ENCODE measurements at regions not wholly inside any gene's neighbourhood (a gene's known extent, or its start where the extent isn't known, plus 50 kb on each side); places are given as distances from the start of the nearest gene placed in this dataset.

DNA sequence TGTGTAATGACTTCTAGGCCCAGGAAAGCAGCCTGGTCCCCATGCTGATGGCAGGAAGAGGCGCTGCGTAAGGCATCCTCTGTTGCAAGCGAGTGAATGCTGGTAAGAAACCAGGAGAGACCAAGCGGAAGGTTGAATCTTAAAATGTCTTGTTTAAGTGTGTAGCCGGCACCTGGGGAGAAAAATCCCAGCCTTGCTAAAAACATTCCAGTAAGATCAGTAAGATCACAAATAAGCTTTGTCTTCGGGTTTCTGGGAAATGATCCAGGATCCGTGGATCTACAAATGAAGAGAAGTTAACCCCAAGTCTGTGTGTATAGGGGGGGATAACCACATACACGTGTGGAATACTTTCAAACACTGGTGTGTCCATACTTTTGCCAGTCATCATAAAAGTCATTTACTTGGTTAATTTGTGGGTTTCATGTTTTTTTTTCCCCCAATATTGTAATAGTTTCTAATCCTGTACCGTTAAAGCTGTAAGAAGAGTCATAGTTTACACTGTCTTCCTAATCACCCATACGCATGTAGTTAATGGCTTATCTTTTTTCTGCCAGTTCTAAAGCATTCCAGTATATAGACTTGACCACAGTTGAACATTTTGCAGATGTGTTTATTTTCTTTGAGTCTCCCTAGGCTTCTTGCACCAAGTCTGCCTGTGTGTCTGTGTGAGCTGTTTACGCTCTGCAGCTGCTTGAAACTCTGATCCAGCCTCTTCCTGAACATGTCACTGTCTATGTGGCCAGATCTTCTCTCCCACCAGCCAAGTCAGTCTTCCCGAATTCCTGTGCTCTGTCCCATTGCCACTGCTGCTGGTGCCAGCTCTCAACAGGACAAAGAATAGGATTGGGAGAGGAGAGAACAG, 135.9 kb upstream of the ARL4C start:
- H3K4me1 ChIP-seq = no peaks in the 10 kb centered on the region
- H3K4me3 ChIP-seq = no peak overlapping the region
- intact Hi-C loops (cut with DNase I; ENCODE audit: low total_unique reads) (no loop called here), in situ Hi-C loops (cut with MboI; ENCODE audit: low sequenced_read_pairs in 4 of 4) (no loop called here)
- peaks cover 0 to 10% (median 6%) of the 10 kb centered on the region in 3 donors for H3K27me3 ChIP-seq
- no peak for TF ChIP-seq CTCF (IDR thresholded peaks at IDR 0.05 in 4 of 5, conservative IDR thresholded peaks at IDR 0.05 in 1 of 5)
- H3K9me3 ChIP-seq = no peaks in the 10 kb centered on the region
- ATAC-seq (no peak), DNase-seq (no peak)
- H3K36me3 ChIP-seq = no peaks in the 10 kb centered on the region
- H3K27ac ChIP-seq = no peak overlapping the region

- in situ Hi-C loops (cut with MboI; ENCODE audit: low sequenced_read_pairs in 4 of 4) (no loop called here), intact Hi-C loops (cut with DNase I; ENCODE audit: low total_unique reads) (no loop called here)
- Histone ChIP-seq H3K27ac (no peak overlapping the region), H3K4me3 (no peak overlapping the region), H3K9me3 (no peaks in the 10 kb centered on the region), H3K27me3 (peaks cover 0 to 10% (median 6%) of the 10 kb centered on the region in 3 donors), H3K4me1 (no peaks in the 10 kb centered on the region), H3K36me3 (no peaks in the 10 kb centered on the region)
- TF ChIP-seq POLR2A (IDR thresholded peaks at IDR 0.05) (no peak), CTCF (IDR thresholded peaks at IDR 0.05 in 4 of 5, conservative IDR thresholded peaks at IDR 0.05 in 1 of 5) (no peak)
- no peak for ATAC-seq
- DNase-seq = no peak
Observed at GRCh38 chr2:234631646-234632514, 135.0 kb upstream of the ARL4C start.

DNA sequence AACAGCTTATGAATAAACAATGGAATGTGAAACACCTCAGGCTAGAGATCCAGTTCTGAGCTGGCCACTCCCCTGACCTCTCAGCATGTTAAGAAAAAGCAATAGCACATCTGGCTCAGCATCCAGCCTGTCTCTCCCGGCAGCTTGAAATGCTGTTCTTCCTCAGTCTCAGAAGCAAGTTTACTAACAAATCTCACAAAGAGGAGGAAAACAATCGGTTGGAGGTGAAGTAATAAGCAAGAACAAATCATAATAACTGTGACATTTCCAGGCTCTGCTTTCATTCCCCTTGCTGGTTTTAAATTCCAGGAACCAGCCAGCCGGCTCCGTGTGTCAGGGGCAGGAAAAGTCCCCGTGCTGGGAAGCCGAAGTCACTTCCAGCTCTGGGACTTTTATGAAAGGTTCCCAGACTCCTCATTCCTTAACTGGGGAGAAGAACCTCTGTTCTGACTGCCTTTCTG, 133.9 kb upstream of the ARL4C start:
- intact Hi-C loops (cut with DNase I; ENCODE audit: low total_unique reads) = no loop called here
- in situ Hi-C loops (cut with MboI; ENCODE audit: low sequenced_read_pairs in 4 of 4) = no loop called here
- no peak overlapping the region for H3K4me3 ChIP-seq

DNA sequence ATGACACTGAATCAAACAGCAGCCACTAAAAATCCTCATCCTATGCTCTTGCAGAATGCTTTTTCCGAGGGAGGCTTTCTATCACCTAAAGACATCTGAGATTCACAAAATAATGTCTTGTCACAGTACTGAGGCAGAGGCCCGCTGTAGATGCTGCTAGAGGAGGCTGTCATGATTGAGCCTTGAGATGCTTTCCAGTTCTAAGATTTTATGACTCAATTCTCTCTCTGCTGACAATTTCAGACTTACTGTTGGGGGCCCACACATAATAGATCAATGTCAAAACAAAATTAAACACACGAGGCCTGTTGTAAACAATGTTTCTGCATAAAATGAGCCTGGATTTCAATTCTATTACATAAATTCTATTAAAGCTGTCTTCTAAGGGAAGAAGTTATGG, 132.7 kb upstream of the ARL4C start:
- intact Hi-C loops (cut with DNase I; ENCODE audit: low total_unique reads) = no loop called here
- no peak for DNase-seq
- no peaks in the 10 kb centered on the region for H3K36me3 ChIP-seq
- H3K4me1 ChIP-seq = no peaks in the 10 kb centered on the region
- H3K27me3 ChIP-seq = peaks cover 0 to 10% (median 6%) of the 10 kb centered on the region in 3 donors
- no peak for TF ChIP-seq POLR2A (IDR thresholded peaks at IDR 0.05)
- no peak for TF ChIP-seq CTCF (IDR thresholded peaks at IDR 0.05 in 4 of 5, conservative IDR thresholded peaks at IDR 0.05 in 1 of 5)
- no peak for ATAC-seq
- no peak overlapping the region for H3K4me3 ChIP-seq
- H3K9me3 ChIP-seq = no peaks in the 10 kb centered on the region
- H3K27ac ChIP-seq = no peak overlapping the region
- in situ Hi-C loops (cut with MboI; ENCODE audit: low sequenced_read_pairs in 4 of 4) = no loop called here

More for the DNA sequence above, 133.9 kb upstream of the ARL4C start:
- no peak for ATAC-seq
- no peak for TF ChIP-seq CTCF (IDR thresholded peaks at IDR 0.05 in 4 of 5, conservative IDR thresholded peaks at IDR 0.05 in 1 of 5)
- TF ChIP-seq POLR2A (IDR thresholded peaks at IDR 0.05) = no peak
- H3K27me3 ChIP-seq = peaks cover 0 to 10% (median 6%) of the 10 kb centered on the region in 3 donors
- H3K4me1 ChIP-seq = no peaks in the 10 kb centered on the region
- H3K36me3 ChIP-seq = no peaks in the 10 kb centered on the region
- H3K9me3 ChIP-seq = no peaks in the 10 kb centered on the region
- no peak for DNase-seq
- no peak overlapping the region for H3K27ac ChIP-seq
